NCI-H510A (cell line): ENCODE measurements at regions not wholly inside any gene's neighbourhood (a gene's known extent, or its start where the extent isn't known, plus 50 kb on each side); places are given as distances from the start of the nearest gene placed in this dataset.

Experiments used
- DNase-seq: peaks from one replicate; lab custom pipeline; 2025; lab: John Stamatoyannopoulos, UW

GRCh38 chr2:139162957-139163356 lies 382.8 kb upstream of the NXPH2 start:
- no peak for DNase-seq

GRCh38 chr2:139162456-139162855 lies 382.3 kb upstream of the NXPH2 start:
- no peak for DNase-seq

DNA sequence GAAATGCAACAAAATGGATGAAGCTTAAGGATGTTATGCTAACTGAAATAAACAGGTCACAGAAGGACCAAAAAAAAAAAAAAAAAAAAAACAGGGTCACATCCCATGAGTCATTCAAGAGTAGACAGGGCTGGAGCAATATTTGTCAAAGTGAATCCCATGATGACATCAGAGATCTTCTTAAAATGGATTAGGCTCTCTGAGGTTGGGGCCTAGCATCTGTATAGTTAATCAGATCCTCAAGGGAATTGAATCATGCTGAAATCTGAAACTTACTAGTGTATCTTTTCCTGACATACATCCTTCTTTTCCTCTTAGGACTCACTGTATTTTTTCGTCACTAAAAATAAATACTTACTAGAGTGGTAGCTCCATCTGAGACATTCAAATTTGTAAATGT lies 380.6 kb upstream of the NXPH2 start:
- DNase-seq: no peak

GRCh38 chr2:139159177-139159576 lies 379.0 kb upstream of the NXPH2 start:
- DNase-seq: no peak

DNA sequence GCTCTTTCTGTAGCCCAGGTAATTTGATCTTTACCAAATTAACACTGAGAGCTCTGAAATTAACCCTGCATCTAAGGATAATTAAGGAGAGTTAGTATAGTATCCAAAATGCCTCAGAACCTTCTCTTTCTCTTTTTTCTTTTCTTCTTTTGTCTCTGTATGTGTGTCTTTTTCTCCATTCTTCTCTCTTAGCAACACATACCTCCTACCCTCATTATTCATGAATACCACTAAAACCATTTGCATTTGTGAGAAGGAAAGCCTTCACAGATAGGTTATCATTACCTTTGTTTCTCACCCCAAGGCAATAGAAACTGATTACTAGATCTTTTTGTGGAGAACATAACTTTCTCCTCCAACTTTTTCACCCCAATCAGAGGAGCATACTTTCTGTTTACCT lies 376.5 kb upstream of the NXPH2 start:
- DNase-seq: no peak

DNA sequence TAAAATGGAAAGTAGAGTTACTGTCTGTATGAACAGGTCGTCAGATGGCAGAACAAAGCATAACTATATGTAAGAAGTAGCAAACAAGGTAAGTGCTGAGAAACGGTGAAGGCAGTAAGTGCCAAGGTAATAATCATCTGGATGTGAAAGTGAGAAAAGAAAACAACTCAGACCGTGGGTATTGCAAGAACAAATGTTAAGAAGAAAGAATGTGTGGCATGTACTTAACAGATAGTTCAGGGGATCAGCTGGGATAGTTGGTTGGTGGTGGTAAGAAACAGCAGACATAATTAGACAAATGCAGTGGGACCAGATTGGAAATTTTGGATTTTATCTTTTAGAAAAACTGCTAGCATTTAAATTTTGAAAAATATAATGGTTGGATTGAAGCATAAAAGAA lies 375.8 kb upstream of the NXPH2 start:
- no peak for DNase-seq

DNA sequence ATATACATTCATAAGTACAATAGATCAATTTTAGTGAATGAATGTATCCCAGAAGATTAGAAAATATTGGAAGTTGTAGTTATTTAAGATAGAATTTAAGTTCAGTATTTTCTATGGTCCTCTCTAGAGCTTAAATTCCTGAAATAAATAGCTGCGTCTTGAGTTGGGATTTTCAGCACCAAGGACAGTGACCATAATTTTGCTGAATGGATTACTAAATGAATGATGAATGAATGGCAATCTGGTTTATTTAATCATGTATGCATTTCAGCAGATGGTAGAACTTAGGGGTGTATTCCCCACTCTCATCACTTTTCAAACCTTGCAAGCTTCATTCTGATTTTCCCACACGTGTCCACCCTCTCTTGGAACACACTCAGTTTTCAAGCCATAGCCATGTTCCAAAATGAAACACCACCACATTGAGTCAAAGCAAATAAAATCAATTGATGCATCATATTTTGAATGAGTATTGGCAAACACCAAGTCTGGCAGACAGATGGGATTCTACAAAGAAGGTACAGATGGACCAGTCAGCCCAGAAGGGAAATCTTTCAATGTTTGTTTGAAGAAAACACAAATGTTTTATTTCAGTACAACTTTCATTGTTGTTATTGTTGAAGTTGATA lies 362.2 kb upstream of the NXPH2 start:
- DNase-seq: no peak

DNA sequence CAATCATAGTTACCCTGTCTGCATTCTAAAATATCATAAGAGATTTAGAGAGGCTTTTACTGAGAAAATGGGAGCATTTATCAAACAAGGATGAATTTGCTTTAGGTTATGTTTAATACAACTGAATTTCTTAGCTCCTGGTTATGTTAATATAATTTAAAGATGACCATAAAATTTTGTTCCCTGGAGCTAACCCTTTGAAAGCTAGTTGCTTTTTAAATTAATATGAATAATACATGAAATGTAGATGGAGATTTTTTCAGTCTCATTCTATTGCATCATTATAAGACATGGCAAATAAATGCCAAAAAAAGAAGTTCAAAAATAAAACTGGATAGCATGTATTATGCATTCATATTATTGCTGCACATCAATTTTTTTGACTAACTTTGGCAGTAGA lies 344.1 kb upstream of the NXPH2 start:
- DNase-seq: no peak

DNA sequence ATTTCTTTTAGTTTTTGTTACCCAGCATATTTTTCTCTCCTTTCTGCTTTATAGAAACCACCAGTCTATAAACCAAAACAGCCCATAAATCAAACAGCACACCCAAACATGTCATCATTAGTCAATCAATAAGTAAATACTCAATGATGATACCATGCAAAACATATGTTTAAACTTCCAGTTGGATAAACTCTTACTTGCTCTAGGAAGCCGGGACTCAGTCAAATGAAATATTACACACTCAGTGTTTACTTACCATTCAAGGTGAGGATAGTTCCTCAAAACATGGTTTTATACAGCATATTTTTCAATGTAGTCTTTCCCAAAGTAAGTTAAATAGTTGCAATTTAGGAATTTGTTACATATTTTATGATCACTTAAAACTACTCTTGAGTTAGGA lies 343.6 kb upstream of the NXPH2 start:
- DNase-seq: no peak

GRCh38 chr2:139122711-139123158 lies 342.5 kb upstream of the NXPH2 start:
- DNase-seq: no peak

- no peak for DNase-seq
Observed at GRCh38 chr2:139099721-139100120, 319.5 kb upstream of the NXPH2 start.

DNA sequence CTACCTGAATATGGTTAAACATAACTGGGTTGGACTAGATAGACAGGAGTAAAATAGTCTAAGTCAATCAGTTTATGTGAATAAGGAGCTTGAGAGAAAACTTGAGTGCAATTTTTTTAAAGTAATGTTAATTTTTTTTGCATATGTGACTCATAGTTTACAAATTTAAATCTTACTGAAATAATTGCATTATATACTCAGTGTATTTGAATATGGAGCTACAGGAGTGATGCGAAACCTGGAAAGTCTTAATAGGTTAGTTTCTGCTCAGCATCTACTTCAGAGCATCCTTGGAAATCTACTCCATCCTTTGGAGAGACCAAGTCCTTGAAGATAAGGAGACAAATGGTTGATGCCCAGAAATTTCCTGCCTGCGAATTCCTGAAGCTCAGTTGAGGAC lies 318.8 kb upstream of the NXPH2 start:
- no peak for DNase-seq

DNA sequence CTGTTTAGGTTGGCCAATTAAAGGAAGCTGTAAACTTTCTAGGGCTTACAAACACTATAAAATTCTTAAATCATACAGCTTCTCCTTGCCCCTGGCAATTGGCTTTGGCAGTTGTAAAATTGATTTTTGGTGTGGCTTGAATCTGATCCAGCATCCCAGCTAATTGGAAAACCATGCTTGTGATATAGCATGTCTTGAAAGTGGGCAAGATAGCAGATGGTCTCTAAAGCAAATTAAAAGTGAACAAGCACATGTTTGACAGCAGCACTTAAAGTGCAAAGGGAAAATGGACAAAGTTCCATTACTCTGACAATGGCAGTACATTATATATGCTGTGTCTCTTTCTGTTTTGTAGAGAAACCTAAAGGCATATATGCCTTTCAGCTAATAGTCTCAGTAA lies 302.9 kb upstream of the NXPH2 start:
- no peak for DNase-seq

- no peak for DNase-seq
Observed at GRCh38 chr2:139080244-139080643, 300.1 kb upstream of the NXPH2 start.

DNA sequence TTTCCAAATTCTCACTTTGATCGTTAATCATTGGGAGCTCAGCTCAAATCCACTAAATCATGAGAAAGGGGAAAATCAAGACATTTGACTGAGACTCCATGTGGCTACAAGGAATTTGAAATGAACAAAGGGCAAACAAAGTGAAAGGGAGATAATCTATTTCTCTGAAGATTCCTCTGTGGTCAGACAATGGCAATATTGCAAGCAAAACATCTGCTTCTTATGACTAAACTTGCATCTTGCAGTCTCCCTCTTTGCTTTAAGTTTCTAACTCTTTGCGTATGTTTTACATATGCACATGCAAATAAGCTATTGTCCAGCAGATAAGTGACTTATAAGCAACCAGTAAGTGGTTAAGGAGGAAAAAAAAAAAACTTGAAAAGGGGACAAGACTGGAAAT lies 299.1 kb upstream of the NXPH2 start:
- no peak for DNase-seq

- DNase-seq: no peak
Observed at GRCh38 chr2:139078376-139078775, 298.2 kb upstream of the NXPH2 start.

GRCh38 chr2:139077099-139077737 lies 297.0 kb upstream of the NXPH2 start:
- no peak for DNase-seq

DNA sequence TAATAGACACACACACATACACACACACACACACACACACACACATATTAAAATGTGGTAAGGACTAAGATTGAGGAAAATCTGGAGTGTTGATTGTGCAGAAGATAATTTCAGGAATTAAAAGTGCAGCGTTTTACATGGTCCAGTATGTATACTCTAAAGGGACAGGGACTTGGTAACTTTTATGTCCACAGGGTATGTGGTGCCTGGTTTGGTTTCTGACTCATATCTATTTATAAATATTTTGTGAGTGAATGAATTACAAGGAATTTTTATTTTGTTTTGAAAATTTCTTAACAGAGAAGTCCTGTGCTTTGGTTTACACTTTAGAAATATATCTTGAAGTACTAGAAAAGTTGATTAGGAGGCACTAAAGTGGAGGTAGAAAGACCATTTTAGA lies 287.7 kb upstream of the NXPH2 start:
- no peak for DNase-seq

DNA sequence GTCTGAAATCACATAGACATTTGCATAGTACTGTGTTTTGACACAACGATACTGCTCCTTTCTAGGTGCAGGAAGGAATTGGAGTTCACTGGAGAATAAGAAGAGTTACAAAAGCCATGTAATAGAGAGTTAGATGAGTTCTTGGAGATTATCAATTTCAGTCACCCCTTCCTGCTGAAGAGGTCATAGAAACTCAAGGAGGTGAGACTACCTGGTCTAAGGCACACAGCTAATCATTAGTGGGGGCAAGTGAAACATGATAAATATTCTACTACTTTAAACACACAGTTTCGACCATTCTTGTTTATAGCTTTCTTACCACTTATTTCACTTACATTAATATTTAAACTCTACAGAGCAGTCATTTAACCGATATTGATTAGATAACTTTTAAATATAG lies 286.9 kb upstream of the NXPH2 start:
- DNase-seq: no peak

- no peak for DNase-seq
Observed at GRCh38 chr2:139064159-139064558, 284.0 kb upstream of the NXPH2 start.

GRCh38 chr2:139059617-139060016 lies 279.4 kb upstream of the NXPH2 start:
- DNase-seq: no peak

- DNase-seq: no peak
Observed at GRCh38 chr2:139055202-139055601, 275.0 kb upstream of the NXPH2 start.

- no peak for DNase-seq
Observed at GRCh38 chr2:139048017-139048416, 267.8 kb upstream of the NXPH2 start.

DNA sequence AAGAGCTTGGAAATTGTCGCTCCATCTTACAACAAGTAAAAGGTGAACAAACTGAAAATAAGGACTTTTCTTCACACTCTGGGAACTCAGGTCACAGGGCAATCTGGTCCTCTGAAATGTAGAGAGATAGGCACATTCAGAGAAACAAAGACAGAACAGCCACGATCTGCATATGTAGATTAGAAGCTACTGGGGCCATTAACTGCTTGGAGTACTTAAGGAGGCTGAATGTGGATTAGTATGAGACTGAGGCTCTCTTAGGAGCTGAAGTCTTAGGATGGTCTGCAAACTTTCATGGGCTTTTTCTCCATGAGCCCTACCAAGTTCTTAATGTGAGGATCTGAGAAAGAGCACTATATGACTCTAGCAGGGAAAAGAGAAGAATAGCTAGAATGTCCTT lies 265.3 kb upstream of the NXPH2 start:
- DNase-seq: no peak
